HG02840 (cell line): ENCODE measurements at regions not wholly inside any gene's neighbourhood (a gene's known extent, or its start where the extent isn't known, plus 50 kb on each side); places are given as distances from the start of the nearest gene placed in this dataset.

Experiments
- ATAC-seq: cut with Tn5 transposase; IDR thresholded peaks from one replicate; pipeline ENCODE4 v1.9.1; 2021; ENCODE audit warnings: mild to moderate bottlenecking, moderate library complexity, moderate number of reproducible peaks; ENCODE audit not compliant: unreplicated experiment, low FRiP score

DNA sequence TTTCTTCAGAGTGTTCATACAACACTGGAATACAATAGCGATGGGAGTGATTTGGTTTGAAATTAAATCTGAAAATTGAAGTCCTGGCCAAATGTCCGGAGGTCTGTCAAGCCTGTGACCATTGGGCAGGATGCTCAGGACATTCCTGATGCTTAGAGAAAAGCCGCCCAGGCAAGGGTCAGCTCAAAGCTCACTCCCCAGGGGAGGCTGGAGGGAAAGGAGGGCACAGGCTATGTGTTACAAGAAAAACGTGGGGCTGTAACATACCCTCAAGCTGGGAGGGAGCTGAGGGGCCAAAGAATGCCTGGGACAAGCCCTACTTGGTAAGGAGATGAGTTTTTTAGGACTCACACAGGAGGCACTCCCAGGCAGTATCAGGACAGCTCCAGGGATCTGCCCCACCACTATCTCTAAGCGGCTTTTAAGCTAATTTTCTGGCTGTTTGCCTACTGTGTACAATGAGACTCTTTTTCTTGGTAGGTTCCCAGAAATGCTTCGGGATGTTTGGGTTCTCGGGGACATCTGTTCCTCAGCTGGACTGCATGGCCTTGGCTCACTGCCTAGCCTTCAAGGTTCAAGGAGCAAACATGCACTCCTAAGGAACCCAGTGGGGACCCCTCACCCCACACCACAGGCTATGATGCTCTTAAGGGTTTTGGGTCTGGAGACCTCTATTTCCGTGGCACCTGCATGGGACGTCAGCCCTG lies 500.1 kb downstream of the BRD1 start:
- ATAC-seq, result no peak

DNA sequence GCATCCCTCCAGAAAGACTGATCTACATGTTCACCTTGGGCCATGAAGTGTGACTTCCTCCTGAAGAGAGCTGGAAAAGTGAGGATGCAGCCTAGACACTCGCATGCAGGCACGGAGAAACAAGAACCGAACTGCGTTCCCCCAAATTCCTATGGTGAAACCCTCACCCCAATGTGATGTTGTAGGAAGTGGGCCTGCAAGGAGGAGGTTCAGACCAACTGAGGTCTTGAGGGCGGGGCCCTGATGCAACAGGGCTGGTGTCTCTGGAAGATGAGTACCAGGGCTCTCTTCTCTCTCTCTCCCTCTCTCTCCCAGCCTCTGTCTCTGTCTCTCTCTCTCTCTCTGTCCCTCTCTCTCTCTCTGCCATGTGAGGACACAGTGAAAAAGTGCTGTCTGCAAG lies 501.1 kb downstream of the BRD1 start:
- no peak for ATAC-seq

DNA sequence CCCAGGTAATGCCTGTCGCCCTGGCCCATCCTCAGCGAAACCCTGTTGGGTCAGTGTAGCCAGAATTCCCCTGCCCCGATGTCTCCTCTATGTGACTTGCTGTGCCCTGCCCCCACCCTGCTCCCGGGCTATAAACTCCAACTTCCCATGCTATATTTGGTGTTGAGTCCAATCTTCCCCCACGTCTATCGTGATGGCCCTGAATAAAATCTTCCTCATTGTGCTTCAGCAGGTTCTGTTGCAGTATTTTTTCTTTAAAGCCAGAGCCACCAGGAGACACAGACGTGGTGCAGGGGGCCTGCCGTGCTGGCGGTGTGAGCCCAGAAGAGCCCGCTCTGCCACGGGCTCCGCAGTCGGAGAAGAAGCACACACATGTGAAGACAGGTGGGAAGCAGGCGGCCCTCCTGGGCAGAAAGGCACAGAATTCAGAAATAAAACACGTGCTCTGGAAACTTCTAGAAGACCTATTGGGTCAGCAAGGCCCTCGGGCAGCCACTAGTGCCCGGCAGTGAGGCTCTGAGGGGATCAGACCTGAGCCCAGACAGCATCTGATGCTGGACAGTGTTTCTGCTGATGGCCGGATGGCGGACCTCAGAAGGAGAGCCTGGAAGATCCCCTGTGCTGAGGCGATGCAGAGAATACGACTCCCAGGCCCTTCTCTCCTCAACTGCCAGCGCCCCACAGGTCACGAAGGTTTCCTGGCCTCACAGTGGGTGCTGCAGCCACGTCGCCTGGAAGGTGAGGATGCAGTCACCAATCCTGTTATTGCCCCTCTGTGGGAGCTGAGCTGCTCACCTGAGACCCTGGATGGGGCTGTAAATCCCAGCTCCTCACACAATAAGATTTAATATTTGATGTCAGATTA lies 501.9 kb downstream of the BRD1 start:
- no peak for ATAC-seq

DNA sequence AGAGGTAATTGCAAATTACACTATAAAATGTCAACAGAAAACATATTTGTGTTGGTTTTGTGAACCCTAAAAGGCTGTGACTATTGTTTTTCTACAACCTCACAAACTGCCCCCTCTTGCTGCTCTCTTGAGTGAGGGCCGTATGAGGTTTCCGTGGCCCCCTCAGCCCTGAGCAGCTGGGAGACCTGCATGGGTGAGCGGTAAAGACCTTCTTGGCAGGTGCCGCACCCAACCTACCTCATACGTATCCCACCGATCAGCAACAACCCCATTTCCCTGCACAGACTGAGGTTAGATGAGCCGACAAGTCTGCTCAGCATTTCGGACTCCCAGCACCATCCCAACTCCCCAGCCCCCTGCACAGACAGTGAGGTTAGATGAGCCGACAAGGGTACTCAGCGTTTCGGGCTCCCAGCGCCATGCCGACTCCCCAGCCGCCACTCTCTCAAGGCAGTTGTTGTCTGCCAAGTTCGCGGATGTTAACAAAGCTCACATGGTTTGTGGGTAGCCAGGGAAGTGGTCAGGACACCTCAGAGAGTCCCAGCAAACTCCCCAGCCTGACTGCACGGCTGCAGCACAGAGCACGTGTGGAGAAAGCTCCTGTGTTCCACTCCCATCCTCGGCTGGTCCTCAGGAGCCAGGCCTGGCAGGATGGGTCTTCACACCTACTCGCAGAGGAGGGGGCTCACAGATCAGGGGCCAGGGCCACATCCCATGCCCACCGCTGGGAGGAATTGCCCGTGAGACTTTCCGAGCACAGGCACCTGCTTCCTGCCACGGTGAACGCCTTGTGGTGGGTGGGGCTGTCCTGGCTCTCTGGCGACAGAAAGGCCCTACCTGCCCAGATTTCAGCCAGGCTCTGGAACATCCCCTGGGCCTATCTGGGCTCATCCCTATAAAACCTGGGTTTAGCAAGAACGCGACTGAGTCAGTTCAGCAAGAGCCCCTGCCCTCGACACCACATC lies 502.9 kb downstream of the BRD1 start:
- no peak for ATAC-seq

DNA sequence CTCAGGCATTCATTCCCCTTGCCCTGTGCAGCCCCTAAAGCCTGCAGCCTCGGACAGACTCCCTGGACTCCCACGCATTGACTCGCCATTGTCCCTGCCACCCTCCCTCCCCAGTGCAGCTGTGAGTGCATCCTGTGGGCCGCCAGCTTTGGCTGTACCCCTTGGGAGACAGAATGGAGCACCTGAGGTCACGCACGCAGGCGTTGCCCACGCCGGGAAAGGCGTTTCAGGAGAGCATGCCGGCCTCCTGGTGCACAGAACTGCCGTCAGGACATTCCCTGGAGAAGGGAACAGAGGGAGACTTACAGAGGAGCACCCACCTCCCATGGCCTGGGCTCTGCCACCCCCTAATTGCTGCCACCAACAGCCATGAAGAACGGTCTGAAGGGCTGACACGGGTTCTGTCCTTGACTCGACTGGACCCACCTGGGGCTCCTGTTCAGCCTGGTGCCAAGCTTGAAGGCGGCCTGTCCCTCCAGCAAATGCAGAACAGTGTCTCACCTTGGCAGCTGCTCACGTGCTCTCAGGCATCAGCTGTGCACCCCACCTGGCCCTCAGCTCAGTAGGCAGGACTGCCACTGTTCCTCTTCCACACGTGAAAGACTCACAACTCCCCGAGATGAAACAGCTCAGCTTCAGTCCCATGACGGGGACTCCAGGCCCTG lies 503.8 kb downstream of the BRD1 start:
- no peak for ATAC-seq

DNA sequence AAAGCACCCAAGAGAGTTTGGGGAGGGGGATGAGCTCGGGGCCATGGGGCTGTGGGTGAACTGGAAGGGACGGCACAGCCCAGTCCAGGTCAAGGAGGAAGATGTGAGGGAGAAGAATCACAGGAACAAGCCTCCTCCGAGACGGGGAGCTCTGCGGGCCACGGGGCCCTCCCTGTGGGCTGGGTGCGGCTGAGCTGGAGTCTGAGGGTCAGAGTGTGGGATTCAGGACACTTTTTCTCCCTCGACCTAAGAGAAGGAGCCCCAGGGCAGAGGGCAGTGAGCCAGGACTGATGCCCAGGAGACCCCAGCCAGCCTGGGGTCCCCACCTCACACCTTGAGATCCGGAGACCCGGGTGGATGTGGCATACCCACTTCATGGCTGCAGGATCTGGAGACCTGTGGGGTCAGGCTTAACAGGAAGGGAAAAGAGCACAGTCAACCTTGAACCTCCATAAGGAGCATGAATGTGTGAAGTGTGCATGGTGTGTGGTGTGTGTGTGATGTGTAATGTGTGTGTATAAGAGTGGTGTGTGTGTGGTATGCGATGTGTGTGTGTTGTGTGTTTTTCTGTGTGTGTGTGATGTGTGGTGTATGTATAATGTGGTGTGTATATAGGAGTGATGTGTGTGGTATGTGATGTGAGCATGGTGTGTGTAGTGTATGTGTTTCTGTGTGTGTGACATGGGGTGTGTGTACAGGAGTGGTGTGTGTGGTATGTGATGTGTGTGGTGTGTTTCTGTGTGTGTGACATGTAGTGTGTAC lies 504.6 kb downstream of the BRD1 start:
- no peak for ATAC-seq

GRCh38 chr22:49322231-49322630 lies 505.4 kb downstream of the BRD1 start:
- no peak for ATAC-seq

DNA sequence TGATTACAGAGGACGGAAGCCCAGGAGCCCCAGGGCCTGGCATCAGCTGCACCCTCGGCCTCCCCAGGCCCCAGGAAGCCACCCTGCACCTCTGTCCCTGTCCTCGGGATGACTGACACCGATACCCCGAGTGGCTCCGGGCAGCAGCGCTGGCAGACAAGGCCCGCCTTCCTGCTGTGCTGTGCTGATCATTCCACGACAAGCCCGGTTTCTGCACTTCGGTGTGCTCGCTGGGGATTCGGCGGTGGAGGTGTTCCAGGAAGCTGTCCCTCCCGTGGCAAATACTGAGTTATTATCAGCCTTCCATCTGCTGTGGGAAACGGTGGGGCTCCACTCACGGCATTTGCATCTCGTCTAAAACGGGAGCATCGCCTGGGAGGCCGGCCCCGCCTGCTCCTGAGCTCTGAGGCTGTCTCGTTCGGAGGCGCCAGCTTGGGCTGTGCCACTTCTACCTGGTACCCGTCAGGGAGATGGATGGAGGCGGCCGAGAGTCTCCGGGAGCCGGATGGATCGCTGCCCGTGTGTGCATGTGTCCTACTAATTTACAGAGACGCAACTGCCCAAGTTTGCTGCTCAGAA lies 506.1 kb downstream of the BRD1 start:
- ATAC-seq, result no peak

GRCh38 chr22:49320714-49321476 lies 506.8 kb downstream of the BRD1 start:
- no peak for ATAC-seq

- no peak for ATAC-seq
Measured at GRCh38 chr22:49317369-49317768, 510.3 kb downstream of the BRD1 start.

DNA sequence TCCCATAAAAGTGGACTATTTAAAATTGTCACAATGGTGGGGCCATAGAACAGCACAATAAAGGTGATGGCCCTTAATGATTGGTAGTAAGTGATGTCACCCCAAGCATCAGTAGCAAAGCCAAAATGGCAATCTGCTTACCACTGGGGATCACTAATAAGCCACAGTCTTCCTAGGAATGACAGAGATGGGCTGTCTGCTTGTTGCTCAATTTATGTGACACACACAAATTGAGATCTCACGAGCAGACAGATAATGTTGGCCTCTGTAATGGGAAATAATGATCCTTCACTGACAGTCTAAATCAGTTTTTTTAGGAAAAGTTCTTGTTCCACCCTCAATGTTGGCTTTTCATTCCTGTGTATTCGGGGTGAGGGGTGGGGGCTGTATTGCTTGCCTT lies 515.1 kb downstream of the BRD1 start:
- ATAC-seq, result no peak

- ATAC-seq, result no peak
Measured at GRCh38 chr22:49310354-49310753, 517.3 kb downstream of the BRD1 start.

GRCh38 chr22:49308300-49308699 lies 519.4 kb downstream of the BRD1 start:
- no peak for ATAC-seq

GRCh38 chr22:49307870-49308269 lies 519.8 kb downstream of the BRD1 start:
- ATAC-seq, result no peak

DNA sequence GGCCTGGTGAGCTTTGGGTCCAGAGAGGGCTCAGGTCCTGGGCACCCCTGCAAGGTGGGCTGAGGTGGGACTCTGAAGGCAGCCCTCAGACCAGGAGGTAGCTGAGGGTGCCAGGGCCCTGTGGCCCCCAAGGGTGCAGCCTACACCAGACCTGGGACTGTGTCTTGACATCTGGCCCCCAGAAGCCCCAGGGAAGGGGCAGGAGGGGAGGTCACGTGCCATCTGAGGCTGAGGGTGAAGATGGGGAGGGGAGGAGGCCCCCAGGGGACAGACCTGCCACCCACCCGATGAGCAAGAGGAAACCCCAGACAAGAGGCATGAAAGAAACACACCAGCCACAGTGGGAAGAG lies 520.2 kb downstream of the BRD1 start:
- no peak for ATAC-seq

DNA sequence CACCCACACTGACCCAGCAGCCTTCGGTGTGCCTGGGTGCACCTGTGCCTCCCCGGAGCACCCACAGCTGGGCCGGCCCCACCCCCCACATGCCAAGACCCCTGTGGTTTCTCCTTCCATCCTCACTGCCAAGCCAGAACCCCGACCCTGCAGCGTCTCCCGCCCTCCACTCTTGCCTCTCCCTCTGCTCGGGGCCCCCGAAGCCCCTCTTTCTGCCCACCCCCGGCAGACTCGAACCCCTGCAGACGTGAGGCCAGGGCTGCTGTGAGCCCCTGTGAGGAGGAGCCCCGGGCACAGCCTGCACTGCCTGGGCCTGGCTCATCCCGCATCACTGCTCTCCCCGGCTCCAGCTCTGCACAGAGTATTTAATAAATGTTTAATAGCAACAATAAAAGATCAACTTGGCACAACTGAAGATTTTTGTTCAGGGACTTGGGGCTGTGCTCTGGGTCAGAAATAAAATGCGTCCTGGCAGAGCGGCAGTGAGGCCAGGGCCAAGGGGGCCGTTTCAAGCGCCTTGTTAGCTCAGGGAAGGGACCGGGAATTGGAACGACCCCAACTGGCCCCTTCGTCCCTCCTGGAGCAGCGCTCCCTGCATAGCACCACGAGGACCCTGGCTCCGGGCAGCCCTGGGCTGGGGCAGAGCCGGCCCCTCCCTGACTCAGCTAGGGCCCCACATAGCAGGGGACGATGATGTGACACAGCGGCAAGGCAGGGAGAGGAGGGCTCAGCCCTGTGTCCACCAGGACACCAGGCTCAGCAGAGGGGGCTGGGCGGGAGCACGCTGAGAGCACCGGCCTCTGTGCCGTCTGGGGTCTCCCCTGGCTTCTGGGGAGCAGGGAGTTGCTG lies 520.8 kb downstream of the BRD1 start:
- no peak for ATAC-seq

GRCh38 chr22:49305966-49306631 lies 521.6 kb downstream of the BRD1 start:
- ATAC-seq, result no peak
